HepG2 (cell line): ENCODE measurements at regions not wholly inside any gene's neighbourhood (a gene's known extent, or its start where the extent isn't known, plus 50 kb on each side); places are given as distances from the start of the nearest gene placed in this dataset.

ENCODE experiments used
- ATAC-seq: fragments of 200-7000 bp; cut with Tn5 transposase; 3 replicates; pipeline ENCODE4 v1.9.1; 2020; ENCODE audit warnings: mild to moderate bottlenecking, moderate library complexity
- BruUV-seq: library from RNA; stranded (reverse); fragments of 400-500 nt; replicated peaks from 2 replicates; lab custom pipeline; 2021; lab: Mats Ljungman, UMichigan
- CTCF ChIA-PET: fragments of 300-600 bp; formaldehyde crosslinking; extraction: SDS; loops from one replicate; lab custom pipeline; 2021; ENCODE audit warnings: low total read pairs, inconsistent platforms, low intra/inter-chr PET ratio; lab: Yijun Ruan, JAX
- POLR2A ChIA-PET: fragments of 350-600 bp; sonication (Branson Sonifier 250); formaldehyde crosslinking; loops from one replicate; lab custom pipeline; 2020; ENCODE audit warnings: antibody characterized with exemption, inconsistent platforms; lab: Yijun Ruan, JAX
- DNase-seq: peaks from one replicate; pipeline ENCODE4 v3.0.0-alpha.2; 2015; ENCODE audit warnings: low spot score
- FAIRE-seq: peaks from 3 replicates; lab custom pipeline; 2011; peaks lifted over from hg19 to GRCh38; lab: Jason Lieb, UNC
- H2AFZ ChIP-seq: one replicate; pipeline ENCODE4 v1.6.1; 2011; ENCODE audit warnings: low read length, inconsistent platforms
- H3K27ac ChIP-seq: fragments of 300-600 bp; 3 replicates; pipeline ENCODE4 v1.8.0; 2011; ENCODE audit warnings: mixed run types, mild to moderate bottlenecking, mixed read lengths, low read length, inconsistent platforms; ENCODE audit not compliant: insufficient read depth; ENCODE audit errors: extremely low read length
- H3K27me3 ChIP-seq, 2 experiments: fragments of 200-600 bp in 1 of 2; 2 replicates in 1 of 2; 3 replicates in 1 of 2; pipeline versions ENCODE4 v1.6.0 to v1.8.0; 2011; ENCODE audit warnings: low read length in 2 of 2, mild to moderate bottlenecking in 2 of 2, moderate library complexity in 2 of 2, inconsistent platforms in 1 of 2; ENCODE audit not compliant: insufficient read depth in 2 of 2, control insufficient read depth in 1 of 2
- H3K36me3 ChIP-seq, 2 experiments: fragments of 200-600 bp in 1 of 2; replicated peaks in 1 of 2; 2 replicates in 1 of 2; 3 replicates in 1 of 2; pipeline versions ENCODE4 v1.5.1 to v1.8.0; 2011; ENCODE audit warnings: low read length in 2 of 2, inconsistent platforms in 1 of 2; ENCODE audit not compliant: insufficient read depth in 2 of 2, control insufficient read depth in 1 of 2
- H3K4me1 ChIP-seq: 2 replicates; pipeline ENCODE4 v1.5.1; 2012; ENCODE audit warnings: low read length, inconsistent platforms; ENCODE audit not compliant: insufficient read depth
- H3K4me2 ChIP-seq: 2 replicates; pipeline ENCODE4 v1.6.0; 2011; ENCODE audit warnings: low read depth, low read length, inconsistent platforms
- H3K4me3 ChIP-seq, 3 experiments: fragments of 200-600 bp in 1 of 3; sonication (generic), shearing (Covaris generic) in 1 of 3; replicated peaks in 1 of 3; 2 replicates each; pipeline ENCODE4 v1.5.1; 2011 to 2016; ENCODE audit warnings: low read length in 3 of 3, inconsistent platforms in 2 of 3, low read depth in 2 of 3, mild to moderate bottlenecking in 2 of 3, control low read depth in 1 of 3, mixed read lengths in 1 of 3; ENCODE audit not compliant: insufficient read depth in 1 of 3
- H3K79me2 ChIP-seq: one replicate; pipeline ENCODE4 v1.6.1; 2011; ENCODE audit warnings: low read length, inconsistent platforms; ENCODE audit not compliant: insufficient read depth
- H3K9ac ChIP-seq: 2 replicates; pipeline ENCODE4 v1.6.0; 2011; ENCODE audit warnings: mild to moderate bottlenecking, low read depth, low read length, inconsistent platforms; ENCODE audit not compliant: insufficient read depth
- H3K9me3 ChIP-seq: 2 replicates; pipeline ENCODE4 v1.5.1; 2012; ENCODE audit warnings: mild to moderate bottlenecking, low read length
- H4K20me1 ChIP-seq: 2 replicates; pipeline ENCODE4 v1.6.0; 2011; ENCODE audit warnings: inconsistent platforms, mild to moderate bottlenecking, low read length, moderate library complexity; ENCODE audit not compliant: insufficient read depth
- CBX2 ChIP-seq, 2 experiments: fragments of 200-600 bp in 1 of 2; sonication (generic); formaldehyde crosslinking in 1 of 2; IDR thresholded peaks; 2 replicates each; pipeline versions ENCODE4 v1.7.0 to v1.8.1; 2018 to 2022; ENCODE audit warnings: low read depth in 2 of 2, low read length in 1 of 2, mild to moderate bottlenecking in 1 of 2, missing genetic modification reagents in 1 of 2
- CREM ChIP-seq, 2 experiments: sonication (generic) in 1 of 2; formaldehyde crosslinking in 1 of 2; IDR thresholded peaks; 2 replicates each; pipeline versions ENCODE4 v1.4.0 to v1.6.1; 2016 to 2020; ENCODE audit warnings: antibody characterized with exemption in 1 of 2, mild to moderate bottlenecking in 1 of 2, missing genetic modification reagents in 1 of 2
- FLYWCH1 ChIP-seq: sonication (generic); formaldehyde crosslinking; IDR thresholded peaks from 2 replicates; pipeline ENCODE4 v1.8.1; 2023; ENCODE audit warnings: mild to moderate bottlenecking, missing genetic modification reagents
- GFI1 ChIP-seq: sonication (generic); formaldehyde crosslinking; IDR thresholded peaks from 2 replicates; pipeline ENCODE4 v1.5.0; 2020; ENCODE audit warnings: missing genetic modification reagents, mild to moderate bottlenecking, borderline replicate concordance
- MED13 ChIP-seq: sonication (generic); formaldehyde crosslinking; IDR thresholded peaks from 2 replicates; pipeline ENCODE4 v1.5.0; 2020; ENCODE audit warnings: missing genetic modification reagents
- MTA3 ChIP-seq: sonication (generic); formaldehyde crosslinking; IDR thresholded peaks from 2 replicates; pipeline ENCODE4 v1.4.0; 2020; ENCODE audit warnings: missing genetic modification reagents
- RARA ChIP-seq: IDR thresholded peaks from 2 replicates; pipeline ENCODE4 v1.6.1; 2016; ENCODE audit warnings: missing genetic modification reagents, missing compliant biosample characterization
- SOX13 ChIP-seq, 3 experiments: fragments of 450-650 bp in 1 of 3; sonication (generic) in 1 of 3; formaldehyde crosslinking in 1 of 3; IDR thresholded peaks in 2 of 3; conservative IDR thresholded peaks in 1 of 3; 2 replicates each; pipeline versions ENCODE4 v1.5.0 to v1.6.1; 2016 to 2020; ENCODE audit warnings: antibody characterized with exemption in 1 of 3, mild to moderate bottlenecking in 1 of 3, missing compliant biosample characterization in 1 of 3, missing genetic modification reagents in 1 of 3, moderate library complexity in 1 of 3
- TAF15 ChIP-seq: fragments of 200-400 bp; formaldehyde crosslinking; IDR thresholded peaks from one replicate; pipeline ENCODE4 v1.6.1; 2018; ENCODE audit warnings: mild to moderate bottlenecking, low read depth, low read length; ENCODE audit not compliant: poor library complexity, severe bottlenecking
- TSC22D2 ChIP-seq: sonication (generic); formaldehyde crosslinking; IDR thresholded peaks from 2 replicates; pipeline ENCODE4 v1.5.1; 2020; ENCODE audit warnings: missing genetic modification reagents, mild to moderate bottlenecking, borderline replicate concordance
- ZBTB1 ChIP-seq: sonication (generic); formaldehyde crosslinking; IDR thresholded peaks from 2 replicates; pipeline ENCODE4 v1.4.0; 2020; ENCODE audit warnings: missing genetic modification reagents, borderline replicate concordance
- ZNF607 ChIP-seq: sonication (generic); formaldehyde crosslinking; IDR thresholded peaks from 2 replicates; pipeline ENCODE4 v1.5.1; 2020; ENCODE audit warnings: missing genetic modification reagents, mild to moderate bottlenecking, borderline replicate concordance
- ZNF629 ChIP-seq: sonication (generic); formaldehyde crosslinking; conservative IDR thresholded peaks from 2 replicates; pipeline ENCODE4 v1.5.0; 2020; ENCODE audit warnings: missing genetic modification reagents
- ZSCAN21 ChIP-seq: sonication (generic); formaldehyde crosslinking; IDR thresholded peaks from 2 replicates; pipeline ENCODE4 v1.8.0; 2022; ENCODE audit warnings: mild to moderate bottlenecking, missing genetic modification reagents, moderate library complexity, borderline replicate concordance
- WGBS: methylation state at CpG from one replicate; pipeline ENCODE4 v1.1.6; 2017; ENCODE audit warnings: low lambda C conversion rate; 5-methylcytosine and 5-hydroxymethylcytosine counted together
- in situ Hi-C: cut with HindIII; loops from 2 replicates; pipeline ENCODE4 v1.10.0; 2017; ENCODE audit warnings: low pct_unique_long_range_greater_than_20kb; ENCODE audit not compliant: extremely low pct_ligation_motif_present
- intact Hi-C: fragments of 100-400 bp; cut with micrococcal nuclease; formaldehyde crosslinking; loops from one replicate; pipeline ENCODE4 v1.10.0; 2022; ENCODE audit not compliant: unreplicated experiment
- TF ChIP-seq, protein P1 (sequence below): sonication (generic); formaldehyde crosslinking; IDR thresholded peaks from 2 replicates; pipeline ENCODE4 v1.5.1; 2020; ENCODE audit warnings: mild to moderate bottlenecking, missing genetic modification reagents, borderline replicate concordance

DNA sequence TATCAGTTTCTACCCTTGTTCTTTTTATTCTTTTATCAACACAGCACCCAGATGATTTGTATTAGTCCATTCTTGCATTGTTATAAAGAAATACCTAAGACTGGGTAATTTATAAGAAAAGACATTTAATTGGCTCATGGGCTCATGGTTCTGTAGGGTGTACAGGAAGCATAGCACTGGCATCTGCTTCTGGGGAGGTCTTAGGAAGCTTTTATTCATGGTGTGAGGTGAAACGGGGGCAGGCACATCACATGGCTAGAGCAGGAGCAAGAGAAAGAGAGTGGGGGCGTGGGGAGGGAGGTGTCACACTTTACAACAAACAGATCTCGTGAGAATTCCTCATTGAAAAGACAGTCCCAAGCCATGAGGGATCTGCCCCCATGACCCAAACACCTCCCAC lies 285.3 kb downstream of the SMARCA1 start:
- WGBS, result 83% methylated on average over 1 of the region's 3 CpGs

More for the DNA sequence above, 285.3 kb downstream of the SMARCA1 start:
- POLR2A ChIA-PET, result no interaction called here
- ATAC-seq (no peak), DNase-seq (no peak), FAIRE-seq (no peak)
- Histone ChIP-seq H3K9me3 (no peaks in the 10 kb centered on the region), H3K9ac (no peak overlapping the region), H2AFZ (no peak overlapping the region), H3K79me2 (no peaks in the 10 kb centered on the region), H3K4me2 (no peak overlapping the region), H3K27ac (no peak overlapping the region), H3K27me3 (no peaks in the 10 kb centered on the region), H3K4me3 (no peak overlapping the region), H4K20me1 (no peaks in the 10 kb centered on the region), H3K36me3 (no peaks in the 10 kb centered on the region), H3K4me1 (peaks cover 10% of the 10 kb centered on the region)
- no TSS peak for BruUV-seq
- in situ Hi-C loops (no loop called here), intact Hi-C loops (no loop called here)
- TF ChIP-seq, protein P1, sequence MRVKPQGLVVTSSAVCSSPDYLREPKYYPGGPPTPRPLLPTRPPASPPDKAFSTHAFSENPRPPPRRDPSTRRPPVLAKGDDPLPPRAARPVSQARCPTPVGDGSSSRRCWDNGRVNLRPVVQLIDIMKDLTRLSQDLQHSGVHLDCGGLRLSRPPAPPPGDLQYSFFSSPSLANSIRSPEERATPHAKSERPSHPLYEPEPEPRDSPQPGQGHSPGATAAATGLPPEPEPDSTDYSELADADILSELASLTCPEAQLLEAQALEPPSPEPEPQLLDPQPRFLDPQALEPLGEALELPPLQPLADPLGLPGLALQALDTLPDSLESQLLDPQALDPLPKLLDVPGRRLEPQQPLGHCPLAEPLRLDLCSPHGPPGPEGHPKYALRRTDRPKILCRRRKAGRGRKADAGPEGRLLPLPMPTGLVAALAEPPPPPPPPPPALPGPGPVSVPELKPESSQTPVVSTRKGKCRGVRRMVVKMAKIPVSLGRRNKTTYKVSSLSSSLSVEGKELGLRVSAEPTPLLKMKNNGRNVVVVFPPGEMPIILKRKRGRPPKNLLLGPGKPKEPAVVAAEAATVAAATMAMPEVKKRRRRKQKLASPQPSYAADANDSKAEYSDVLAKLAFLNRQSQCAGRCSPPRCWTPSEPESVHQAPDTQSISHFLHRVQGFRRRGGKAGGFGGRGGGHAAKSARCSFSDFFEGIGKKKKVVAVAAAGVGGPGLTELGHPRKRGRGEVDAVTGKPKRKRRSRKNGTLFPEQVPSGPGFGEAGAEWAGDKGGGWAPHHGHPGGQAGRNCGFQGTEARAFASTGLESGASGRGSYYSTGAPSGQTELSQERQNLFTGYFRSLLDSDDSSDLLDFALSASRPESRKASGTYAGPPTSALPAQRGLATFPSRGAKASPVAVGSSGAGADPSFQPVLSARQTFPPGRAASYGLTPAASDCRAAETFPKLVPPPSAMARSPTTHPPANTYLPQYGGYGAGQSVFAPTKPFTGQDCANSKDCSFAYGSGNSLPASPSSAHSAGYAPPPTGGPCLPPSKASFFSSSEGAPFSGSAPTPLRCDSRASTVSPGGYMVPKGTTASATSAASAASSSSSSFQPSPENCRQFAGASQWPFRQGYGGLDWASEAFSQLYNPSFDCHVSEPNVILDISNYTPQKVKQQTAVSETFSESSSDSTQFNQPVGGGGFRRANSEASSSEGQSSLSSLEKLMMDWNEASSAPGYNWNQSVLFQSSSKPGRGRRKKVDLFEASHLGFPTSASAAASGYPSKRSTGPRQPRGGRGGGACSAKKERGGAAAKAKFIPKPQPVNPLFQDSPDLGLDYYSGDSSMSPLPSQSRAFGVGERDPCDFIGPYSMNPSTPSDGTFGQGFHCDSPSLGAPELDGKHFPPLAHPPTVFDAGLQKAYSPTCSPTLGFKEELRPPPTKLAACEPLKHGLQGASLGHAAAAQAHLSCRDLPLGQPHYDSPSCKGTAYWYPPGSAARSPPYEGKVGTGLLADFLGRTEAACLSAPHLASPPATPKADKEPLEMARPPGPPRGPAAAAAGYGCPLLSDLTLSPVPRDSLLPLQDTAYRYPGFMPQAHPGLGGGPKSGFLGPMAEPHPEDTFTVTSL (CRISPR knock-in tag), result no peak
- TF ChIP-seq ZNF607 (CRISPR knock-in tag), result no peak
- TF ChIP-seq SOX13 (IDR thresholded peaks at IDR 0.05), result no peak
- TF ChIP-seq SOX13 (CRISPR knock-in tag; conservative IDR thresholded peaks at IDR 0.05 in 1 of 2, IDR thresholded peaks at IDR 0.05 in 1 of 2), result no peak
- no peak for TF ChIP-seq ZBTB1 (CRISPR knock-in tag)
- TF ChIP-seq CREM (IDR thresholded peaks at IDR 0.05), result no peak
- TF ChIP-seq CREM (CRISPR knock-in tag; IDR thresholded peaks at IDR 0.05), result no peak
- TF ChIP-seq GFI1 (CRISPR knock-in tag), result no peak
- no peak for TF ChIP-seq CBX2 (IDR thresholded peaks at IDR 0.05; ENCODE audit: low read depth, low read length)
- no peak for TF ChIP-seq CBX2 (CRISPR knock-in tag; IDR thresholded peaks at IDR 0.05; ENCODE audit: low read depth)
- TF ChIP-seq TSC22D2 (CRISPR knock-in tag), result no peak
- no peak for TF ChIP-seq RARA (CRISPR knock-in tag)
- TF ChIP-seq MED13, result no peak
- no peak for TF ChIP-seq ZSCAN21 (CRISPR knock-in tag)
- no peak for TF ChIP-seq FLYWCH1 (CRISPR knock-in tag)
- no peak for TF ChIP-seq MTA3 (CRISPR knock-in tag)
- TF ChIP-seq ZNF629, result no peak
- TF ChIP-seq TAF15, result no peak
- CTCF ChIA-PET, result no interaction called here
